ENCODE measurements at regions not wholly inside any gene's neighbourhood (a gene's known extent, or its start where the extent isn't known, plus 50 kb on each side); places are given as distances from the start of the nearest gene placed in this dataset.

DNA sequence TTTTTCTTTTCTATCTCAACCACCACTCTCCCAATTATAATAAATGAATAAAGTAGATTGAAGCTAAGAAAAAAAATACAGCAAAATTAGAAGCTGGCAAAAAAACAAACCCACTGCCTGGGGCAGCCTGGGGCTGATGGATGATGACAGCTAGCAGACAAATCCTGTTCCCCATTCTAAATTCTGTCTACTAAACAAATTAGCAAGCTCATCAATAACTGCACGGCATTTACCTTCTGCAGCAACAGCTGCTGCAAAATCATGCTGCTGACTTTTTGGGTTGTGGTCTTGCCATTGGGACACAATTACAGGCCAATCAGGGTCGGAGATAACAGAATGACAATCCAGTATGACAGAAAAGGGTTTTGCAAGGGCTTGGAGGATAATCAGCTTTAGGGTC lies 443.6 kb upstream of the SOX5 start:
- no peak overlapping the region for H3K4me3 ChIP-seq (ENCODE audit: low read depth, low read length)
- TF ChIP-seq, protein P1, sequence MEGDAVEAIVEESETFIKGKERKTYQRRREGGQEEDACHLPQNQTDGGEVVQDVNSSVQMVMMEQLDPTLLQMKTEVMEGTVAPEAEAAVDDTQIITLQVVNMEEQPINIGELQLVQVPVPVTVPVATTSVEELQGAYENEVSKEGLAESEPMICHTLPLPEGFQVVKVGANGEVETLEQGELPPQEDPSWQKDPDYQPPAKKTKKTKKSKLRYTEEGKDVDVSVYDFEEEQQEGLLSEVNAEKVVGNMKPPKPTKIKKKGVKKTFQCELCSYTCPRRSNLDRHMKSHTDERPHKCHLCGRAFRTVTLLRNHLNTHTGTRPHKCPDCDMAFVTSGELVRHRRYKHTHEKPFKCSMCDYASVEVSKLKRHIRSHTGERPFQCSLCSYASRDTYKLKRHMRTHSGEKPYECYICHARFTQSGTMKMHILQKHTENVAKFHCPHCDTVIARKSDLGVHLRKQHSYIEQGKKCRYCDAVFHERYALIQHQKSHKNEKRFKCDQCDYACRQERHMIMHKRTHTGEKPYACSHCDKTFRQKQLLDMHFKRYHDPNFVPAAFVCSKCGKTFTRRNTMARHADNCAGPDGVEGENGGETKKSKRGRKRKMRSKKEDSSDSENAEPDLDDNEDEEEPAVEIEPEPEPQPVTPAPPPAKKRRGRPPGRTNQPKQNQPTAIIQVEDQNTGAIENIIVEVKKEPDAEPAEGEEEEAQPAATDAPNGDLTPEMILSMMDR (IDR thresholded peaks at IDR 0.05; ENCODE audit: insufficient read depth, low read depth, low read length) = no peak
- no peaks in the 10 kb centered on the region for H3K36me3 ChIP-seq (ENCODE audit: control insufficient read depth, insufficient read depth, low read length)
- no peak for DNase-seq (ENCODE audit: low read depth)
- CTCF ChIA-PET = no interaction called here
- POLR2A ChIA-PET = no interaction called here
- H3K27me3 ChIP-seq (ENCODE audit: control insufficient read depth, insufficient read depth, low read length) = no peaks in the 10 kb centered on the region

DNA sequence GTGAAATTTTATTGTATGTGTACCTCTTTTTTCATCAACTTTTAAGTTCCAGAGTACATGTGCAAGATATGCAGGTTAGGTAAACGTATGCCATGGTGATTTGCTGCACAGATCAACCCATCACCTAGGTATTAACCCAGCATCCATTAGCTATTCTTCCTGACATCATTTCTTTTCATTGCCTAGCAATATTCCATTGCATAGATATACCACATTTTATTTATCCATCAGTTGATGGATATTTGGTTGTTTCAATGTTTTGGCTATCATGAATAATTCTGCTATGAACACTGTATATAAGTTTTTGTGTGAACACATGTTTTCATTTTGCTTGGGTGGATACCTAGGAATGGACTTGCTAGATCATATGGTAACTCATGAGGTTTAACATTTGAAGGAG lies 439.9 kb upstream of the SOX5 start:
- no peak for DNase-seq (ENCODE audit: low read depth)
- ChIA-PET POLR2A (no interaction called here), CTCF (no interaction called here)
- TF ChIP-seq, protein P1 (IDR thresholded peaks at IDR 0.05; ENCODE audit: insufficient read depth, low read depth, low read length) = no peak
- Histone ChIP-seq H3K27me3 (ENCODE audit: control insufficient read depth, insufficient read depth, low read length) (no peaks in the 10 kb centered on the region), H3K4me3 (ENCODE audit: low read depth, low read length) (no peak overlapping the region), H3K36me3 (ENCODE audit: control insufficient read depth, insufficient read depth, low read length) (no peaks in the 10 kb centered on the region)

DNA sequence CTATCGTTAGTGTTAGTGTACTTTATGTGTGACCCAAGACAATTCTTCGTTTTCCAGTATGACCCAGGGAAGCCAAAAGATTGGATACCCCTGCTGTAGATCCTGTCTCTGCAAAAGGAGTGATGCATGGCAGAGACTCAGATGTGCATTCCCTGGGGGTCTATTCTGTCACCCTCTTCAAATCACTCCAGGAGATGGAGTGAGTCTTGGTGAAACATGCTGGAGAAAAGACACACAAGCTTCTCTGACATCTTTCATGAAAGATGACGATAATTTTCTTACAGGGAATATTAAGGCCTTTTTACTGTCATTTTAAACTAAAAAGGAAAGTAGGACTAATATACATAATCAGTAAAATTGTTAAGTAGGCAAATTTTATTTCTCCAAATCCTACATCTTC lies 437.9 kb upstream of the SOX5 start:
- Histone ChIP-seq H3K27me3 (ENCODE audit: control insufficient read depth, insufficient read depth, low read length) (no peaks in the 10 kb centered on the region), H3K4me3 (ENCODE audit: low read depth, low read length) (no peak overlapping the region), H3K36me3 (ENCODE audit: control insufficient read depth, insufficient read depth, low read length) (no peaks in the 10 kb centered on the region)
- ChIA-PET CTCF (no interaction called here), POLR2A (no interaction called here)
- DNase-seq (ENCODE audit: low read depth) = no peak
- TF ChIP-seq, protein P1 (IDR thresholded peaks at IDR 0.05; ENCODE audit: insufficient read depth, low read depth, low read length) = no peak

DNA sequence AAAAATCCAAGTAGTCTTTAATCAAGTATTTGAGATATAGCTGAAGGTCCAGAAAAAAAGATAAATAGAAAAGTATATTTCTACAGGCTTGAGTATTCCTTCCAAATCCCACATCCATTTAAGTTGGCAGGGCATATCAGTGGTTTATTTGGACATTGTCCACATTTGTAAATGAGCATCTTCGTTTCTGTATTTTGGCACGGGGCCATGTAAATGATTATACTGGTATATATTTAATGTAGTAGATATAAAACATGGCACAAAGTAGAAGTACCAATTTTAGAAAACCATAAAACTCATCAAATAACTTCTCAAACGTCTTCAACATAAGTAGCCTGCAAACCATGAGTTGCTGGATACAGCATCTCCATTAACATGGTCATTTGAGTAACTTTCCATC lies 437.4 kb upstream of the SOX5 start:
- Histone ChIP-seq H3K4me3 (ENCODE audit: low read depth, low read length) (no peak overlapping the region), H3K36me3 (ENCODE audit: control insufficient read depth, insufficient read depth, low read length) (no peaks in the 10 kb centered on the region), H3K27me3 (ENCODE audit: control insufficient read depth, insufficient read depth, low read length) (no peaks in the 10 kb centered on the region)
- TF ChIP-seq, protein P1 (IDR thresholded peaks at IDR 0.05; ENCODE audit: insufficient read depth, low read depth, low read length) = no peak
- ChIA-PET POLR2A (no interaction called here), CTCF (no interaction called here)
- no peak for DNase-seq (ENCODE audit: low read depth)

DNA sequence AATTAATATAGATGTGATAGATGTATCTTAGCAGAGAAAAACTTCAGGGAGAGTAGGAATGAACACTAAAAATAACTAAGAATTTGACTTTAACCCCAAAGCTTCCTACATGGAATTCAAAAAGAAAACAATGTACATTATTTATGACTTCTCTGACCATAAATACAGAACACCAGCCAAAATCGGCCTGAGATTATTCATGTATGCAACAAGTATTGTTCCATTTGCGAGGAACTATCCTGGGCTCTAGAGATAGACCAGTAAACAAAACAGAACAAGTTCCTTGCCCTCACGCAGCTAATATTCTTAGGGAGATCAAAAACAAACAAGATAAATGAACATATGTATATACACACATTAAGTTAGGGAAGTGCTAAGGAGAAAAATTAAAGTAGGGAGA lies 432.3 kb upstream of the SOX5 start:
- Histone ChIP-seq H3K4me3 (ENCODE audit: low read depth, low read length) (no peak overlapping the region), H3K27me3 (ENCODE audit: control insufficient read depth, insufficient read depth, low read length) (no peaks in the 10 kb centered on the region), H3K36me3 (ENCODE audit: control insufficient read depth, insufficient read depth, low read length) (no peaks in the 10 kb centered on the region)
- ChIA-PET CTCF (no interaction called here), POLR2A (no interaction called here)
- DNase-seq (ENCODE audit: low read depth) = no peak
- TF ChIP-seq, protein P1 (IDR thresholded peaks at IDR 0.05; ENCODE audit: insufficient read depth, low read depth, low read length) = no peak
